K562 (cell line): ENCODE measurements at regions not wholly inside any gene's neighbourhood (a gene's known extent, or its start where the extent isn't known, plus 50 kb on each side); places are given as distances from the start of the nearest gene placed in this dataset.

Experiments used
- ATAC-seq: fragments of 200-7000 bp; cut with Tn5 transposase; 3 replicates; pipeline ENCODE4 v1.9.1; 2020; ENCODE audit warnings: moderate library complexity
- BruUV-seq: library from RNA; stranded (reverse); fragments of 400-500 nt; replicated peaks from 2 replicates; lab custom pipeline; 2021; lab: Mats Ljungman, UMichigan
- CTCF ChIA-PET: fragments of 300-600 bp; formaldehyde crosslinking; extraction: SDS; loops from one replicate; lab custom pipeline; 2021; ENCODE audit warnings: low intra/inter-chr PET ratio; lab: Yijun Ruan, JAX
- POLR2A ChIA-PET: fragments of 300-600, 350-650 bp; sonication (Branson Sonifier 250); formaldehyde crosslinking; extraction: SDS; loops from one replicate; lab custom pipeline; 2021; ENCODE audit warnings: antibody characterized with exemption, inconsistent platforms; lab: Yijun Ruan, JAX
- DNase-seq, 4 experiments: peaks; one replicate each; pipeline versions ENCODE4 v3.0.0 to v3.0.0-alpha.2; 2011 to 2018; ENCODE audit warnings: low spot score in 3 of 4, mixed read lengths in 3 of 4; ENCODE audit errors: extremely low read depth in 1 of 4
- FAIRE-seq: peaks from 2 replicates; lab custom pipeline; 2011; peaks lifted over from hg19 to GRCh38; lab: Jason Lieb, UNC
- H2AFZ ChIP-seq: 2 replicates; pipeline ENCODE4 v1.6.0; 2011; ENCODE audit warnings: low read depth, low read length, control low read depth, inconsistent platforms
- H3K27ac ChIP-seq: fragments of 200-600 bp; 3 replicates; pipeline ENCODE4 v1.8.0; 2011; ENCODE audit warnings: low read depth, mild to moderate bottlenecking, control low read depth, inconsistent platforms, low read length, moderate library complexity, mixed read lengths; ENCODE audit errors: extremely low read depth
- H3K27me3 ChIP-seq, 2 experiments: fragments of 300-600 bp in 1 of 2; 2 replicates in 1 of 2; 3 replicates in 1 of 2; pipeline versions ENCODE4 v1.6.0 to v1.8.0; 2011; ENCODE audit warnings: inconsistent platforms in 2 of 2, low read length in 2 of 2, mild to moderate bottlenecking in 1 of 2, mixed read lengths in 1 of 2, moderate library complexity in 1 of 2; ENCODE audit not compliant: control insufficient read depth in 2 of 2, insufficient read depth in 2 of 2
- H3K36me3 ChIP-seq: fragments of 300-600 bp; 3 replicates; pipeline ENCODE4 v1.8.0; 2011; ENCODE audit warnings: mild to moderate bottlenecking, low read length, inconsistent platforms; ENCODE audit not compliant: control insufficient read depth, insufficient read depth
- H3K4me1 ChIP-seq, 2 experiments: fragments of 200-600 bp in 1 of 2; replicated peaks in 1 of 2; 2 replicates in 1 of 2; 3 replicates in 1 of 2; pipeline versions ENCODE4 v1.5.1 to v1.8.0; 2011; ENCODE audit warnings: inconsistent platforms in 2 of 2, low read length in 2 of 2, mild to moderate bottlenecking in 1 of 2, mixed read lengths in 1 of 2, moderate library complexity in 1 of 2; ENCODE audit not compliant: control insufficient read depth in 2 of 2, insufficient read depth in 2 of 2
- H3K4me2 ChIP-seq: 2 replicates; pipeline ENCODE4 v1.6.1; 2011; ENCODE audit warnings: low read length, control low read depth, inconsistent platforms, mixed read lengths; ENCODE audit not compliant: insufficient read depth
- H3K4me3 ChIP-seq: fragments of 200-600 bp; sonication (generic), shearing (Covaris generic); 2 replicates; pipeline ENCODE4 v1.5.1; 2016; ENCODE audit warnings: control low read depth, inconsistent platforms
- H3K79me2 ChIP-seq: fragments of 200-600 bp; 3 replicates; pipeline ENCODE4 v1.8.0; 2011; ENCODE audit warnings: low read length, inconsistent platforms; ENCODE audit not compliant: control insufficient read depth, insufficient read depth
- H3K9ac ChIP-seq, 2 experiments: 2 replicates each; pipeline versions ENCODE4 v1.6.0 to v1.6.1; 2011; ENCODE audit warnings: low read depth in 2 of 2, low read length in 2 of 2, control low read depth in 1 of 2, inconsistent platforms in 1 of 2, mild to moderate bottlenecking in 1 of 2, mixed read lengths in 1 of 2; ENCODE audit not compliant: insufficient read depth in 1 of 2
- H3K9me1 ChIP-seq: one replicate; pipeline ENCODE4 v1.6.0; 2011; ENCODE audit warnings: inconsistent platforms, mild to moderate bottlenecking, low read length, moderate library complexity; ENCODE audit not compliant: control insufficient read depth, insufficient read depth
- H3K9me3 ChIP-seq: replicated peaks from 2 replicates; pipeline ENCODE4 v1.5.1; 2011; ENCODE audit warnings: low read depth, low read length, inconsistent platforms; ENCODE audit not compliant: control insufficient read depth, insufficient read depth
- H4K20me1 ChIP-seq: replicated peaks from 2 replicates; pipeline ENCODE4 v1.6.1; 2011; ENCODE audit warnings: low read length, inconsistent platforms, mixed read lengths; ENCODE audit not compliant: control insufficient read depth, insufficient read depth
- ATF6 ChIP-seq: sonication (generic); formaldehyde crosslinking; IDR thresholded peaks from 2 replicates; pipeline ENCODE4 v1.4.0; 2020; ENCODE audit warnings: mild to moderate bottlenecking, missing genetic modification reagents
- BACH1 ChIP-seq: fragments of 200-800 bp; sonication (Bioruptor generic); IDR thresholded peaks from 2 replicates; pipeline ENCODE4 v1.6.1; 2016; ENCODE audit warnings: missing genetic modification characterization, missing compliant biosample characterization
- CHAMP1 ChIP-seq: fragments of 450-650 bp; IDR thresholded peaks from 2 replicates; pipeline ENCODE4 v1.6.1; 2016; ENCODE audit warnings: mild to moderate bottlenecking
- CHCHD3 ChIP-seq: fragments of 250-450 bp; sonication (Bioruptor Pico); IDR thresholded peaks from 2 replicates; pipeline ENCODE4 v2.1.2; 2022; ENCODE audit warnings: mild to moderate bottlenecking
- CHD1 ChIP-seq: fragments of 200-600 bp; sonication (generic); IDR thresholded peaks from one replicate; pipeline ENCODE4 v1.6.1; 2012; ENCODE audit warnings: mild to moderate bottlenecking, moderate library complexity, low read length, inconsistent platforms
- CXXC5 ChIP-seq: fragments of 250-450 bp; sonication (Bioruptor Pico); IDR thresholded peaks from 2 replicates; pipeline ENCODE4 v1.8.0; 2022; ENCODE audit warnings: inconsistent platforms, mild to moderate bottlenecking, moderate library complexity
- ETS2 ChIP-seq: IDR thresholded peaks from 2 replicates; pipeline ENCODE4 v1.6.1; 2016; ENCODE audit warnings: borderline replicate concordance, missing genetic modification characterization, mild to moderate bottlenecking, moderate library complexity, missing compliant biosample characterization; ENCODE audit not compliant: poor library complexity, severe bottlenecking
- FOXK1 ChIP-seq: sonication (generic); formaldehyde crosslinking; IDR thresholded peaks from 2 replicates; pipeline ENCODE4 v1.8.0; 2022; ENCODE audit warnings: missing genetic modification reagents, mild to moderate bottlenecking, borderline replicate concordance
- GTF2F1 ChIP-seq: IDR thresholded peaks from 2 replicates; pipeline ENCODE4 v1.6.1; 2011; ENCODE audit warnings: low read depth, low read length, improper control_type of control experiment
- HCFC1 ChIP-seq: IDR thresholded peaks from 2 replicates; pipeline ENCODE4 v1.6.1; 2012; ENCODE audit warnings: low read depth, low read length, improper control_type of control experiment
- PML ChIP-seq: IDR thresholded peaks from 2 replicates; pipeline ENCODE4 v1.6.1; 2012; ENCODE audit warnings: low read length, inconsistent platforms
- PRMT5 ChIP-seq: sonication (generic); formaldehyde crosslinking; IDR thresholded peaks from 2 replicates; pipeline ENCODE4 v1.5.0; 2020; ENCODE audit warnings: missing genetic modification reagents
- TEAD4 ChIP-seq, 2 experiments: sonication (generic) in 1 of 2; formaldehyde crosslinking in 1 of 2; IDR thresholded peaks; 2 replicates each; pipeline versions ENCODE4 v1.6.1 to v1.8.0; 2012 to 2022; ENCODE audit warnings: borderline replicate concordance in 1 of 2, inconsistent platforms in 1 of 2, low read length in 1 of 2, mild to moderate bottlenecking in 1 of 2, missing genetic modification reagents in 1 of 2
- WHSC1 ChIP-seq: IDR thresholded peaks from one replicate; pipeline ENCODE4 v1.6.1; 2012; ENCODE audit warnings: low read length, control low read depth, inconsistent platforms
- YY1 ChIP-seq, 3 experiments: IDR thresholded peaks; 2 replicates each; pipeline ENCODE4 v1.6.1; 2011; ENCODE audit warnings: low read length in 2 of 3, mild to moderate bottlenecking in 2 of 3, moderate library complexity in 2 of 3, borderline replicate concordance in 1 of 3, control low read depth in 1 of 3, low read depth in 1 of 3; ENCODE audit not compliant: insufficient read depth in 3 of 3, insufficient replicate concordance in 2 of 3, control insufficient read depth in 1 of 3, insufficient read length in 1 of 3; ENCODE audit errors: extremely low read depth in 1 of 3
- ZNF445 ChIP-seq: fragments of 250-450 bp; sonication (Bioruptor Pico); IDR thresholded peaks from 2 replicates; pipeline ENCODE4 v1.4.0; 2020; ENCODE audit warnings: low read depth, mild to moderate bottlenecking, moderate library complexity
- ZNF551 ChIP-seq: fragments of 250-450 bp; sonication (Bioruptor Pico); IDR thresholded peaks from 2 replicates; pipeline ENCODE4 v1.5.0; 2021; ENCODE audit warnings: mild to moderate bottlenecking, moderate library complexity
- in situ Hi-C: fragments of 300-500 bp; cut with MboI; formaldehyde crosslinking; loops from 4 replicates; pipeline ENCODE4 v1.15.0; 2018; ENCODE audit warnings: inconsistent platforms, mixed read lengths
- intact Hi-C: fragments of 100-400 bp; cut with micrococcal nuclease; formaldehyde crosslinking; loops from 2 replicates; pipeline ENCODE4 v1.14.2; 2022

GRCh38 chr12:126083926-126084325 is 1018.7 kb downstream of the AACS start (continued):
- no peak for TF ChIP-seq ZNF551 (CRISPR knock-in tag)
- TF ChIP-seq TEAD4 (IDR thresholded peaks at IDR 0.05; ENCODE audit: low read length): no peak
- TF ChIP-seq TEAD4 (CRISPR knock-in tag; IDR thresholded peaks at IDR 0.05; ENCODE audit: borderline replicate concordance): no peak

GRCh38 chr12:126084480-126084879 is 1019.2 kb downstream of the AACS start:
- H3K9me3 ChIP-seq: no peaks in the 10 kb centered on the region
- CTCF ChIA-PET: no interaction called here
- no TSS peak for BruUV-seq

More at GRCh38 chr12:126084480-126084879, 1019.2 kb downstream of the AACS start:
- no peak overlapping the region for H3K27ac ChIP-seq
- in situ Hi-C loops: no loop called here
- no peaks in the 10 kb centered on the region for H4K20me1 ChIP-seq
- no peaks in the 10 kb centered on the region for H3K27me3 ChIP-seq
- ATAC-seq (no peak), DNase-seq (no peak), FAIRE-seq (no peak)
- H3K79me2 ChIP-seq: no peaks in the 10 kb centered on the region
- H3K4me2 ChIP-seq: no peak overlapping the region
- H3K36me3 ChIP-seq: no peaks in the 10 kb centered on the region
- H3K4me3 ChIP-seq: no peak overlapping the region
- POLR2A ChIA-PET: interaction anchor here (0.9 kb wide), 1 partner anchor 14 kb away, joined by 4 read pairs; no protein-coding TSS in a partner anchor
- intact Hi-C loops: no loop called here
- no peaks in the 10 kb centered on the region for H3K9me1 ChIP-seq
- H3K4me1 ChIP-seq: no peaks in the 10 kb centered on the region
- TF ChIP-seq CHD1: no peak
- TF ChIP-seq FOXK1 (CRISPR knock-in tag): no peak
- no peak for TF ChIP-seq ATF6 (CRISPR knock-in tag)
- TF ChIP-seq WHSC1: no peak
- TF ChIP-seq YY1 (IDR thresholded peaks at IDR 0.05; ENCODE audit: borderline replicate concordance in 1 of 3, control insufficient read depth in 1 of 3, extremely low read depth in 1 of 3, insufficient read depth in 3 of 3, insufficient read length in 1 of 3, insufficient replicate concordance in 2 of 3, low read depth in 1 of 3, low read length in 2 of 3): no peak
- TF ChIP-seq GTF2F1: no peak
- no peak for TF ChIP-seq ZNF445 (CRISPR knock-in tag)
- TF ChIP-seq ZNF551 (CRISPR knock-in tag): no peak
- no peak for TF ChIP-seq HCFC1
- no peak for TF ChIP-seq BACH1 (tag)
- no peak for TF ChIP-seq PML
- TF ChIP-seq PRMT5 (CRISPR knock-in tag): no peak
- no peak for TF ChIP-seq CHCHD3 (CRISPR knock-in tag)
- no peak for TF ChIP-seq CXXC5 (CRISPR knock-in tag)
- TF ChIP-seq ETS2 (tag): no peak
- TF ChIP-seq CHAMP1: no peak
- no peak overlapping the region for H2AFZ ChIP-seq
- no peak overlapping the region for H3K9ac ChIP-seq
